ENCODE measurements at regions not wholly inside any gene's neighbourhood (a gene's known extent, or its start where the extent isn't known, plus 50 kb on each side); places are given as distances from the start of the nearest gene placed in this dataset.

DNA sequence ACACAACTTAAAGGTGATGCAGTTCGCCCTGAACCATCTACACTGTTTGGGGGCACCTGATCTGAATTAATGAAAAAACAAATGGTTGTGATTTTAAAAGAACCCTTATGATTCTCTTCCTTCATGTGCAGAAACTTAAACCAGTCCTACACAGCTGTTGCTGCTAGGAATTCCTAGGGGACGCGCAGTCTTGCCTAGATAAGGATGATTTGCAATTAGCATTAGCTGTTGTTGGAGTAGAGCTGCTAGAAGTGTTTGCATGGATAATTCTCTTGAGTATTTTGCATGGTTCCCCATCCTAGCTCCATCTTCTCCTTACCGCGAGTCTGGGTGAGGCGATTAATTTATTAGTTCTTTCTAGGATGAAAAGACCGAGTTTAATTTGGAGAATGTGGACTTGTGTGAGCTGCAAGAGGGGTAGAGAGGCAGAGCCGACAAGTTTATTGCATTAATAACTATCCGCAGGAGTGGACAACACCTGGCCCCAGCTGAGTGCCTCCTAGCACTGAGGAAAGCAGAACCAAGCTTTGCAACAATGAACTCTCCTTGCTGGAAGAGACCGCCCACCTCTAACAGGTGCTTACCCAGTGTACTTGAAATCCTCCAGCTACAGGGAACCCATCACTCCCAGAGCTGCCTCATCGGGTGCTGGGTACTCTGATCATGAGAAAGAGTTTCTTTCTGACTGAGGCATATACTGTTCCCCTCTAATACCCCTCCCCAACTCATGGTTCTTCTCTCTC, 75.0 kb upstream of the WNT7A start:
- no peak for DNase-seq

DNA sequence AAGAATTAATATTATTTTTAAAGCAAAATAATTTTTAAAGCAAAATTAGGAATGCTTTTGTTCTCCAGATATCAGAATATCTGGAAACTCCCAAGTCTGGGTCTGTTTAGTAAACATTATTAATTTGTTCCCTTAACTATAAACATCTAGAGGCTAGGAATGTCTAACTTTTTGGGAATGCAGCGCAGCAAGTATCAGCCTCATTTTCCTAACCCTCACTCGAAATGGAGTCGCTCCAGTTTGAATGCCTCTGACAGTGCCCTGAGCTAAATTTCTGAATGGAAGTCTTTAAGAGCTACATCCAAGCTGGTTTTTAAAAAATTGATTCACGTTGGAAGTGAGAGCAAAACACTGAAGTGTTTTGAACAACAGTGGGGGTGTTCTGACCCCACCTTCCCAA, 74.4 kb upstream of the WNT7A start:
- DNase-seq: no peak

GRCh38 chr3:13951184-13951583, 71.3 kb upstream of the WNT7A start:
- no peak for DNase-seq

- DNase-seq: no peak
These were observed 70.2 kb upstream of the WNT7A start for GRCh38 chr3:13950042-13950441.

DNA sequence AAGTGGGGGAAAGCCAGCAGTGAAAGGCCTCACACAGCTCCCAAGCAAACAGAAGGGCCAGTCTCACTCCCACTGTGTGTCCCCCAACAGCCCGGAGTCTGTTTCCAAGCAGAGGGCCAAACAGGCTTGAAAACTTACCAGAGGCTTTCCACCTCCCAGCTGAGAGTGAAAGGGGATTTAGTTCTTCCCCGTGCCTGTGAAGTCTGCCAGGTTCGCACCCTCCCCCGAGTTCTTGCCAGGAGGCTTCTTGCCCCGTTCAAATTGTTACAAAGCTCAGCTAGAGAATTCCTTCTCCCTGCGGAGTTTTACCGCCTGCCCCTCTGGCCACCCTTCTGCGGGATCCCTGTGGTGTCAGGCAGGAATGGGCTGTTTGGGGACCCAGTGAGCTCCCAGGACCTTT, 68.0 kb upstream of the WNT7A start:
- no peak for DNase-seq

DNA sequence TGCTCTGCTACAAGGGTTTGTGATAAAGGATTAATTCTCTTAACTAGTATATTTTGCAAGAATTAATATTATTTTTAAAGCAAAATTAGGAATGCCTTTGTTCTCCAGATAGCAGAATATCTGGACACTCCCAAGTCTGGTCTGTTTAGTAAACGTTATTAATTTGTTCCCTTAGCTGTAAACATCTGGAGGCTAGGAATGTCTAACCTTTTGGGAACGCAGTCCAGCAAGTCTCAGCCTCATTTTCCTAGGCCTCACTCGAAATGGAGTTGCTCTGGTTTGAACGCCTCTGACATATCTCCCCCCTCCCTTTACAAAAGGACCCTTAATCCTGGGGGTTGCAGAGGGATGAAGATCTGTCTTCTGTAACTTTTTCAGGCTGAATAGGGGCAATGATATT, 59.3 kb upstream of the WNT7A start:
- no peak for DNase-seq

DNA sequence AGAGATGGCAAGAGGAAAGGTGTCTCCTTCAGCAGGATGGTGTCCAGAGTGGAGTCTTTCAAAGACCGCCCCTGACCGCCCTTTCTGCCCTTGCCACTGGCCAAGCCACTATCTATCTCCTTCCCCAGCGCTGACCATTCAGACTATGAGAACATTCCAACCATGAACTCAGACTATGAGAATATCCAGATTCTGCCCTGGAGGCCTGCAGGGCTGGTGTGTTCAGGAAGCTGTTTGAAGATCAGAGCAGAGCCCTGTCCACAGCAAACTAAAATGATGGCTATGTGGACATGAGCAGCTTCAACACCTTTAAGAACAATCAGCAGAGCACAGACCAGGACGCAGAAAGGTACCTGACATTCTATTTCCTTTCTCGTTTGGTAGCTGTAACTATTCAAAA, 57.3 kb upstream of the WNT7A start:
- no peak for DNase-seq

- no peak for DNase-seq
These were observed 55.7 kb upstream of the WNT7A start for GRCh38 chr3:13935494-13936094.

GRCh38 chr3:13934813-13935212, 54.9 kb upstream of the WNT7A start:
- no peak for DNase-seq

DNA sequence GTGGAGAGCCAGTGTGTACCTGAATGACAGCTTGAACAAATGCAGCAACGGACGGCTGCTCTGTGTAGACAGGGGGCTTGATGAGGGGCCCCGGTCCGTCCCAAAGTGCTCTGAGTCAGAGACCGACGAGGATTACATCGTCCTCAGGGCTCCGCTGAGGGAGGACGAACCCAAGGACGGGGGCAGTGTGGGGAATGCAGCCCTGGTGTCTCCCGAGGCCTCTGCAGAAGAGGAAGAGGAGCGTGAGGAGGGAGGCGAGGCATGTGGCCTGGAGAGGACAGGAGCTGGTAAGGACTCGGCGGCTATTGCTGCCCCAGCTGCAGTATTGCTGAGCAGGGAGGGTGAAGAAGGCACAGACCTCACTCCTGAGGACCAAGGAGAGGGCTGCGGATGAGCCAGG, 54.4 kb upstream of the WNT7A start:
- no peak for DNase-seq

DNA sequence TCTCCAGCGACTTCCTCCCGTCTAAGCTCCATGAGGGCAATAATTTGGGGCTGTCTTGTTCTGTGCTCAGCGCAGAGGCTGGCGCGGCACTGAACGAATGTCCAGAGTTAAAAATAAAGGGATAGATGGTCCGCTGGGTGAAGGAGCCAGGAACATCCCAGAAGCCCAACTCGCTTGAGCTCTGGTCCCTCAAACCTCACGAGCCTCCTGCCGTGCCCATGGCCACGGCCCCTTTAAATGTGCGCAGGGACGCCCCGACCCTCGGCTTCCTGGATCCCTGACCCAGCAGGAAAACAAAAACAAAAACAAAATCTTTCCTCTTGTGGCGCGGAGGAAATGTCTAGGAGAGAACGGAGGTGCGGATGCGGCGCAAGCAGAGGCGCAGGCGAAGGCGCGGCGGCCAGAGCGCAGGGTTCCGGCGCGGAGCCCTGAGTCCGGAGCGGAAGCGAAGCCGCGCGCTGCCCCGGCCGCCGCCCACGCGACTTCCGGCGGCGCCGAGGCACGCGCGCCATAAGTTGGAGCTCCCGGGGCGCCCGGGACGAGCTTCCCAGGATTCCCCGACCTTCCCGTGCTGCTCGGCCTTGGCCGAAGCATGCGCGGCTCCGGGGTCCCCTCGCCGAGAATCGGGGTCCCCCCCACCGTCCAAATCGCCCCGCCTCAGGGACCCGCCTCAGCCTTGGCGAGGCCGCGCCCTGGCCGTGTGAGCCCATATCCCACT, 52.9 kb upstream of the WNT7A start:
- peak; percentile 33 for DNase-seq

GRCh38 chr3:13931172-13931571, 51.3 kb upstream of the WNT7A start:
- DNase-seq: no peak
